ENCODE measurements at regions not wholly inside any gene's neighbourhood (a gene's known extent, or its start where the extent isn't known, plus 50 kb on each side); places are given as distances from the start of the nearest gene placed in this dataset.

DNA sequence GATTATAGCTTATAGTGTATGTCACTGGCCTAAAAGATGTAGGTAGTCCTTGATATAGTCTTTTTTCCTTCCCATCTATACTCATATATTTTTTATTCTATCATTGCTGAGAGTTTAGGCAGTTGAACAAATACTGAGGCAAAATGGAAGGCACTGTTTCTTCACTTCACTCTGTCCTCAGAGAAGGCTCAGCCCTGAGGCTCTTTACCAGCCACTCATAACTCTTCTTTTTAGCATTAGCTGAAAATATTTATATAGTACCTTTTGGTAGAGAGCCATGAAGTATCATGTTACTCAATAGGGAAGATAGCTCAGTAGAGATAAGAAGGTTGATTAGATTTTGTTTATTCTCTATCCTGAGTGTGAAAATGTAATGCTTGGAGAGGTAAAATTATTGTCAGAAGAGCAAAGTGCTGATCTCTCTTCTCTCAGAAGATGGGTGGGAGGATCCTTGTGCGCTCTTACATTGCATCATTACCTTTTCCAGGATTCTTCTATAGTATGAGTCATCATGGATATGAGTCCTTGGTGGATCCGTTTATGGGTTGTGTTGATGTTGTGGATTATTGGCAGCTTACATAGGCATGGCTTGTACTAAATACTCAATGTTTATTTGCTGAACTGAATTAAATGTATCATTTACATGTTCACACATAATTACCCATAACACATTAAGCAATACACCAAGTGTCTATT is 88.1 kb downstream of the ANXA1 start:
- Mint-ChIP-seq H3K9me3 (peaks cover 0 to 2% of the 10 kb centered on the region in 2 donors), H3K4me1 (no peaks in the 10 kb centered on the region), H3K27me3 (ENCODE audit: low read depth in 2 of 2) (peaks cover 4 to 25% of the 10 kb centered on the region in 2 donors), H3K4me3 (no peak overlapping the region), H3K36me3 (no peaks in the 10 kb centered on the region), H3K27ac (no peak overlapping the region)
- Histone ChIP-seq H3K27me3 (ENCODE audit: control insufficient read depth, insufficient read depth, low read length) (no peaks in the 10 kb centered on the region), H3K9me3 (ENCODE audit: control insufficient read depth, insufficient read depth, low read length) (no peaks in the 10 kb centered on the region), H3K4me1 (ENCODE audit: control insufficient read depth, insufficient read depth, low read length) (no peaks in the 10 kb centered on the region), H3K27ac (ENCODE audit: low read length) (no peak overlapping the region), H3K4me3 (ENCODE audit: low read length) (no peak overlapping the region), H3K36me3 (ENCODE audit: control insufficient read depth, insufficient read depth, low read length) (no peaks in the 10 kb centered on the region)
- DNase-seq (no peak), ATAC-seq (no peak)
- intact Hi-C loops (cut with micrococcal nuclease): no loop called here
- no CpG with 5 or more reads among the region's 2 CpGs for WGBS (ENCODE audit: insufficient coverage)
- TF ChIP-seq, protein P1, sequence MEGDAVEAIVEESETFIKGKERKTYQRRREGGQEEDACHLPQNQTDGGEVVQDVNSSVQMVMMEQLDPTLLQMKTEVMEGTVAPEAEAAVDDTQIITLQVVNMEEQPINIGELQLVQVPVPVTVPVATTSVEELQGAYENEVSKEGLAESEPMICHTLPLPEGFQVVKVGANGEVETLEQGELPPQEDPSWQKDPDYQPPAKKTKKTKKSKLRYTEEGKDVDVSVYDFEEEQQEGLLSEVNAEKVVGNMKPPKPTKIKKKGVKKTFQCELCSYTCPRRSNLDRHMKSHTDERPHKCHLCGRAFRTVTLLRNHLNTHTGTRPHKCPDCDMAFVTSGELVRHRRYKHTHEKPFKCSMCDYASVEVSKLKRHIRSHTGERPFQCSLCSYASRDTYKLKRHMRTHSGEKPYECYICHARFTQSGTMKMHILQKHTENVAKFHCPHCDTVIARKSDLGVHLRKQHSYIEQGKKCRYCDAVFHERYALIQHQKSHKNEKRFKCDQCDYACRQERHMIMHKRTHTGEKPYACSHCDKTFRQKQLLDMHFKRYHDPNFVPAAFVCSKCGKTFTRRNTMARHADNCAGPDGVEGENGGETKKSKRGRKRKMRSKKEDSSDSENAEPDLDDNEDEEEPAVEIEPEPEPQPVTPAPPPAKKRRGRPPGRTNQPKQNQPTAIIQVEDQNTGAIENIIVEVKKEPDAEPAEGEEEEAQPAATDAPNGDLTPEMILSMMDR (IDR thresholded peaks at IDR 0.05): no peak

DNA sequence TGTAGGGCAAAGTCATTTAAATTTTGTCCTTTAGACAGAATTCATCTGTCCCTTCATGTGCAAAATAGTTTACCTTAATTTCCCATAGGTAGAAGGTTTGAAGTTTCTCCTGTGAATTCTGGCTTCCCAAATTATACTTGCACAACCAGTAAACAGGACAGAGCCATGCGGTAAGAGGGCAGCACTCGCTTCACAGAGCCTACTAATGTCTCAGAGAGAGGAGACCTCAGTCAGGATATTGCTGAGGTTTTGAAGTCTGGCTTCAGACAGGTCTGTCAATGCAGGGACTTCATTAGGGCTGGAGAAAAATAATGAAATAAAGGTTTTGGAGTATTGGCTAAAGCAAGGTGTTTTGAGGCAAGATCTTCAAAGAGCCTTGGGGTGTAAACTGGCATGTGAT is 91.4 kb downstream of the ANXA1 start:
- no peaks in the 10 kb centered on the region for H3K4me1 Mint-ChIP-seq
- H3K36me3 Mint-ChIP-seq: no peaks in the 10 kb centered on the region
- no peaks in the 10 kb centered on the region for H3K36me3 ChIP-seq (ENCODE audit: control insufficient read depth, insufficient read depth, low read length)
- DNase-seq (no peak), ATAC-seq (no peak)
- H3K27me3 ChIP-seq (ENCODE audit: control insufficient read depth, insufficient read depth, low read length): no peaks in the 10 kb centered on the region
- no peak overlapping the region for H3K4me3 ChIP-seq (ENCODE audit: low read length)
- H3K4me1 ChIP-seq (ENCODE audit: control insufficient read depth, insufficient read depth, low read length): no peaks in the 10 kb centered on the region
- no peak overlapping the region for H3K27ac Mint-ChIP-seq
- peaks cover 7 to 20% of the 10 kb centered on the region in 2 donors for H3K27me3 Mint-ChIP-seq (ENCODE audit: low read depth in 2 of 2)
- no peak overlapping the region for H3K4me3 Mint-ChIP-seq
- TF ChIP-seq, protein P1 (IDR thresholded peaks at IDR 0.05): no peak
- no peak overlapping the region for H3K27ac ChIP-seq (ENCODE audit: low read length)
- 85% methylated on average over 2 of the region's 2 CpGs for WGBS (ENCODE audit: insufficient coverage)
- H3K9me3 ChIP-seq (ENCODE audit: control insufficient read depth, insufficient read depth, low read length): no peaks in the 10 kb centered on the region
- intact Hi-C loops (cut with micrococcal nuclease): no loop called here
- peaks cover 0 to 2% of the 10 kb centered on the region in 2 donors for H3K9me3 Mint-ChIP-seq

DNA sequence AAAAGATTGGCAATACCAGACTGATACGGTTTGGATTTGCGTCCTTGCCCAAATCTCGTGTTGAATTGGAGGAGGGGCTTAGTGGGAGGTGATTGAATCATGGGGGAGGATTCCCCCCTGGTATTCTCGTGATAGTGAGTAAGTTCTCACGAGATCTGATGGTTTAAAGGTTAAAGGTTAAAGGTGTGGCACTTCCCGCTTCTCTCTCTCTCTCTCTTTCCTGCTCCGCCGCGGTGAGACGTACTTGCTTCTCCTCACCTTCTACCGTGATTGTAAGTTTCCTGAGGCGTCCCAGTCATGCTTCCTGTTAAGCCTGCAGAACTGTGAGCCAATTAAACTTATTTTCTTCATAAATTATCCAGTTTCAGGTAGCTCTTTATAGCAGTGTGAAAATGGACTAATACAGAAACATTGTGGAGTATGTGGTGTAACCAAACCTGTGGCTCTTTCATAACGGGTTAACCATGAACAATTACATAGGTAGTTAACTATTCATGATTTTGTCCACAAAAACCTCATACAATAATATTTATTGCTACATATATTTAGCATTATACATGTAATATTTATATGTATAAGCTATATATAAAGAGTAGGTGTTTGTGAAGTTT is 107.5 kb downstream of the ANXA1 start:
- no peak overlapping the region for H3K27ac Mint-ChIP-seq
- DNase-seq: no peak
- H3K36me3 Mint-ChIP-seq: no peaks in the 10 kb centered on the region

More for the DNA sequence above, 107.5 kb downstream of the ANXA1 start:
- Histone ChIP-seq H3K9me3 (ENCODE audit: control insufficient read depth, insufficient read depth, low read length) (no peaks in the 10 kb centered on the region), H3K27ac (ENCODE audit: low read length) (no peak overlapping the region), H3K36me3 (ENCODE audit: control insufficient read depth, insufficient read depth, low read length) (no peaks in the 10 kb centered on the region), H3K27me3 (ENCODE audit: control insufficient read depth, insufficient read depth, low read length) (no peaks in the 10 kb centered on the region), H3K4me3 (ENCODE audit: low read length) (no peak overlapping the region), H3K4me1 (ENCODE audit: control insufficient read depth, insufficient read depth, low read length) (no peaks in the 10 kb centered on the region)
- no peaks in the 10 kb centered on the region for H3K4me1 Mint-ChIP-seq
- ATAC-seq: no peak
- TF ChIP-seq, protein P1 (IDR thresholded peaks at IDR 0.05): no peak
- peaks cover 0 to 4% of the 10 kb centered on the region in 2 donors for H3K9me3 Mint-ChIP-seq
- no peaks in the 10 kb centered on the region for H3K27me3 Mint-ChIP-seq (ENCODE audit: low read depth in 2 of 2)
- no peak overlapping the region for H3K4me3 Mint-ChIP-seq
- intact Hi-C loops (cut with micrococcal nuclease): no loop called here
- WGBS (ENCODE audit: insufficient coverage): 87% methylated on average over 9 of the region's 13 CpGs

Data from natural killer cell (primary cell).